OCI-LY1 (cell line): ENCODE measurements at regions not wholly inside any gene's neighbourhood (a gene's known extent, or its start where the extent isn't known, plus 50 kb on each side); places are given as distances from the start of the nearest gene placed in this dataset.

Experiments used
- EZH2 ChIP-seq: fragments of 200-600 bp; sonication (generic), shearing (Covaris generic); IDR thresholded peaks from 2 replicates; pipeline ENCODE4 v1.8.0; 2017; ENCODE audit warnings: borderline replicate concordance, mixed run types, mild to moderate bottlenecking, antibody characterized with exemption, low read length, moderate library complexity, mixed read lengths
- TF ChIP-seq, protein P1 (sequence below): fragments of 200-600 bp; sonication (generic), shearing (Covaris generic); IDR thresholded peaks from 2 replicates; pipeline ENCODE4 v1.5.1; 2017; ENCODE audit warnings: mild to moderate bottlenecking, antibody characterized with exemption, low read length, moderate library complexity, mixed read lengths

DNA sequence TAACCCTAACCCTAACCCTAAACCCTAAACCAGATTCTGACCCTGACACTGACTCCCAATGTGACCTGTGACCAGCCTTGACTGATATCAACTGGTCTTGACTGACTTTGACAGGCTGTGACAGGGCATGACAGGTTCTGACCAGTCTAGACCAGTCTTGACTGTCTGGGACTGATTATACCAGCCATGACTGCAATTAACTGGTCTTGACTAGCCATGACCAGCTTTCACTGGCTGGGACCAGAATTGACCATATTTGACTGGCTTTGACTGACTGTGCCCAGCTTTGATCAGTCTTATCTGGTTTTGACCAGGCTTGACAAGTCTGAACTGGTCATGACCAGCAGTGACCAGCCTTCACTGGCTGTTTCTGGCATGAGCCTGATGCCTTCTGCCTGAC is 95.5 kb downstream of the BMP15 start:
- TF ChIP-seq, protein P1, sequence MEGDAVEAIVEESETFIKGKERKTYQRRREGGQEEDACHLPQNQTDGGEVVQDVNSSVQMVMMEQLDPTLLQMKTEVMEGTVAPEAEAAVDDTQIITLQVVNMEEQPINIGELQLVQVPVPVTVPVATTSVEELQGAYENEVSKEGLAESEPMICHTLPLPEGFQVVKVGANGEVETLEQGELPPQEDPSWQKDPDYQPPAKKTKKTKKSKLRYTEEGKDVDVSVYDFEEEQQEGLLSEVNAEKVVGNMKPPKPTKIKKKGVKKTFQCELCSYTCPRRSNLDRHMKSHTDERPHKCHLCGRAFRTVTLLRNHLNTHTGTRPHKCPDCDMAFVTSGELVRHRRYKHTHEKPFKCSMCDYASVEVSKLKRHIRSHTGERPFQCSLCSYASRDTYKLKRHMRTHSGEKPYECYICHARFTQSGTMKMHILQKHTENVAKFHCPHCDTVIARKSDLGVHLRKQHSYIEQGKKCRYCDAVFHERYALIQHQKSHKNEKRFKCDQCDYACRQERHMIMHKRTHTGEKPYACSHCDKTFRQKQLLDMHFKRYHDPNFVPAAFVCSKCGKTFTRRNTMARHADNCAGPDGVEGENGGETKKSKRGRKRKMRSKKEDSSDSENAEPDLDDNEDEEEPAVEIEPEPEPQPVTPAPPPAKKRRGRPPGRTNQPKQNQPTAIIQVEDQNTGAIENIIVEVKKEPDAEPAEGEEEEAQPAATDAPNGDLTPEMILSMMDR, result no peak
- TF ChIP-seq EZH2, result no peak
